H1 (cell line): ENCODE measurements at regions not wholly inside any gene's neighbourhood (a gene's known extent, or its start where the extent isn't known, plus 50 kb on each side); places are given as distances from the start of the nearest gene placed in this dataset.

Experiments
- BRCA1 ChIP-seq: IDR thresholded peaks from 2 replicates; pipeline ENCODE4 v1.6.1; 2012; ENCODE audit warnings: low read depth, low read length, improper control_type of control experiment
- CHD2 ChIP-seq: IDR thresholded peaks from 2 replicates; pipeline ENCODE4 v1.6.1; 2012; ENCODE audit warnings: low read length, improper control_type of control experiment
- CTCF ChIP-seq, 3 experiments: IDR thresholded peaks; 1 replicate in 2 of 3; 2 replicates in 1 of 3; pipeline versions ENCODE4 v1.5.1 to v1.6.1; 2011; ENCODE audit warnings: low read length in 3 of 3, mild to moderate bottlenecking in 3 of 3, inconsistent platforms in 2 of 3, low read depth in 1 of 3, moderate library complexity in 1 of 3; ENCODE audit not compliant: insufficient read depth in 1 of 3; ENCODE audit errors: control extremely low read depth in 1 of 3
- KDM1A ChIP-seq: fragments of 200-600, 300-600 bp; sonication (generic); IDR thresholded peaks from 2 replicates; pipeline ENCODE4 v1.7.1; 2016; ENCODE audit warnings: mild to moderate bottlenecking, low read length, borderline replicate concordance
- POLR2AphosphoS5 ChIP-seq: IDR thresholded peaks from 2 replicates; pipeline ENCODE4 v1.6.1; 2011; ENCODE audit warnings: low read depth, low read length

- TF ChIP-seq KDM1A (no peak), POLR2AphosphoS5 (no peak), CTCF (IDR thresholded peaks at IDR 0.05; ENCODE audit: control extremely low read depth in 1 of 3, insufficient read depth in 1 of 3, low read depth in 1 of 3, low read length in 3 of 3) (no peak), CHD2 (no peak), BRCA1 (no peak)
These were observed 204.6 kb upstream of the TNP1 start for GRCh38 chr2:217064234-217065011.
